Ovary (tissue), 3 donors: ENCODE measurements at regions not wholly inside any gene's neighbourhood (a gene's known extent, or its start where the extent isn't known, plus 50 kb on each side); places are given as distances from the start of the nearest gene placed in this dataset.

Source experiments
- CTCF ChIP-seq, 3 donors: fragments of 450-650 bp in 2 of 3; fragments of 200-600 bp in 1 of 3; IDR thresholded peaks; one replicate each; pipeline versions ENCODE4 v1.5.1 to v1.8.0; 2016 to 2022; ENCODE audit warnings: antibody characterized with exemption in 3 of 3, mild to moderate bottlenecking in 1 of 3
- EP300 ChIP-seq: sonication (generic); formaldehyde crosslinking; IDR thresholded peaks from one replicate; pipeline ENCODE4 v1.6.1; 2017; ENCODE audit warnings: antibody characterized with exemption
- POLR2A ChIP-seq: fragments of 450-650 bp; IDR thresholded peaks from one replicate; pipeline ENCODE4 v1.6.1; 2017; ENCODE audit warnings: antibody characterized with exemption, mild to moderate bottlenecking, moderate library complexity
- donor health status: DM: no; HTN: no; CAD: no.

GRCh38 chr18:24918257-24918656, 433.7 kb downstream of the ZNF521 start:
- no peak for TF ChIP-seq CTCF (IDR thresholded peaks at IDR 0.05)
- TF ChIP-seq EP300, result no peak
- TF ChIP-seq POLR2A, result no peak
